HEK293 (cell line): ENCODE measurements at regions not wholly inside any gene's neighbourhood (a gene's known extent, or its start where the extent isn't known, plus 50 kb on each side); places are given as distances from the start of the nearest gene placed in this dataset.

Source experiments
- CTCF ChIA-PET: fragments of 350-600 bp; formaldehyde crosslinking; extraction: SDS; loops from one replicate; lab custom pipeline; 2021; ENCODE audit warnings: antibody characterized with exemption; lab: Yijun Ruan, JAX
- POLR2A ChIA-PET: fragments of 300-600 bp; formaldehyde crosslinking; extraction: SDS; loops from one replicate; lab custom pipeline; 2020; ENCODE audit warnings: antibody characterized with exemption, inconsistent platforms; lab: Yijun Ruan, JAX
- H3K27ac ChIP-seq: fragments of 200-500 bp; sonication (Bioruptor generic); 2 replicates; pipeline ENCODE4 v1.5.1; 2014; ENCODE audit warnings: low read depth, low read length, control low read depth, inconsistent platforms; ENCODE audit errors: extremely low read depth
- H3K36me3 ChIP-seq, 2 experiments: fragments of 200-500 bp in 1 of 2; sonication (Bioruptor generic) in 1 of 2; 1 replicate in 1 of 2; 2 replicates in 1 of 2; pipeline ENCODE4 v1.5.1; 2014 to 2017; ENCODE audit warnings: inconsistent platforms in 2 of 2, low read length in 2 of 2; ENCODE audit not compliant: control insufficient read depth in 2 of 2, insufficient read depth in 1 of 2
- H3K4me1 ChIP-seq: fragments of 200-500 bp; sonication (Bioruptor generic); 2 replicates; pipeline ENCODE4 v1.5.1; 2014; ENCODE audit warnings: mild to moderate bottlenecking, low read length, inconsistent platforms; ENCODE audit not compliant: control insufficient read depth, insufficient read depth
- H3K4me3 ChIP-seq: 2 replicates; pipeline ENCODE4 v1.5.1; 2011; ENCODE audit warnings: low read depth, mild to moderate bottlenecking, control low read depth, low read length, moderate library complexity
- H3K9me3 ChIP-seq: fragments of 200-500 bp; sonication (Bioruptor generic); 2 replicates; pipeline ENCODE4 v1.5.1; 2014; ENCODE audit warnings: low read depth, low read length, inconsistent platforms; ENCODE audit not compliant: control insufficient read depth, insufficient read depth
- MYNN ChIP-seq: fragments of 450-650 bp; formaldehyde crosslinking; IDR thresholded peaks from 2 replicates; pipeline ENCODE4 v1.5.1; 2016; ENCODE audit warnings: missing biosample characterization, missing genetic modification characterization, borderline replicate concordance
- SCRT2 ChIP-seq: fragments of 450-650 bp; formaldehyde crosslinking; IDR thresholded peaks from 2 replicates; pipeline ENCODE4 v1.5.1; 2016; ENCODE audit warnings: missing biosample characterization, missing genetic modification characterization
- SP7 ChIP-seq: fragments of 450-650 bp; formaldehyde crosslinking; IDR thresholded peaks from 2 replicates; pipeline ENCODE4 v1.5.1; 2016; ENCODE audit warnings: missing biosample characterization, missing genetic modification characterization
- ZFP69B ChIP-seq: fragments of 450-650 bp; formaldehyde crosslinking; IDR thresholded peaks from 2 replicates; pipeline ENCODE4 v1.5.1; 2016; ENCODE audit warnings: missing biosample characterization, missing genetic modification characterization
- ZNF155 ChIP-seq: fragments of 450-650 bp; formaldehyde crosslinking; IDR thresholded peaks from 2 replicates; pipeline ENCODE4 v1.5.1; 2016; ENCODE audit warnings: missing biosample characterization, missing genetic modification characterization
- ZNF157 ChIP-seq: fragments of 450-650 bp; formaldehyde crosslinking; IDR thresholded peaks from 2 replicates; pipeline ENCODE4 v1.5.1; 2016; ENCODE audit warnings: missing biosample characterization, missing genetic modification characterization
- ZNF16 ChIP-seq: fragments of 450-650 bp; formaldehyde crosslinking; IDR thresholded peaks from 2 replicates; pipeline ENCODE4 v1.5.1; 2016; ENCODE audit warnings: low read depth, missing biosample characterization, missing genetic modification characterization
- ZNF23 ChIP-seq: fragments of 450-650 bp; formaldehyde crosslinking; IDR thresholded peaks from 2 replicates; pipeline ENCODE4 v1.5.1; 2016; ENCODE audit warnings: missing biosample characterization, missing genetic modification characterization, borderline replicate concordance
- ZNF426 ChIP-seq: fragments of 450-650 bp; formaldehyde crosslinking; IDR thresholded peaks from 2 replicates; pipeline ENCODE4 v1.5.1; 2017; ENCODE audit warnings: missing biosample characterization, missing genetic modification characterization, mild to moderate bottlenecking, inconsistent platforms, moderate library complexity
- ZNF529 ChIP-seq: fragments of 450-650 bp; formaldehyde crosslinking; IDR thresholded peaks from 2 replicates; pipeline ENCODE4 v1.5.1; 2017; ENCODE audit warnings: missing genetic modification characterization, missing biosample characterization; ENCODE audit not compliant: insufficient replicate concordance
- ZNF707 ChIP-seq: fragments of 450-650 bp; formaldehyde crosslinking; IDR thresholded peaks from 2 replicates; pipeline ENCODE4 v1.5.1; 2016; ENCODE audit warnings: missing biosample characterization, missing genetic modification characterization
- ZXDB ChIP-seq: fragments of 450-650 bp; formaldehyde crosslinking; IDR thresholded peaks from 2 replicates; pipeline ENCODE4 v1.5.1; 2016; ENCODE audit warnings: missing biosample characterization, missing genetic modification characterization
- TF ChIP-seq, protein P1 (sequence below): sonication (generic); formaldehyde crosslinking; IDR thresholded peaks from 2 replicates; pipeline ENCODE4 v1.8.1; 2022; ENCODE audit warnings: mild to moderate bottlenecking, moderate library complexity, missing genetic modification reagents
- TF ChIP-seq, protein P2 (sequence below): fragments of 450-650 bp; formaldehyde crosslinking; IDR thresholded peaks from 2 replicates; pipeline ENCODE4 v1.5.1; 2016; ENCODE audit warnings: missing biosample characterization, missing genetic modification characterization, borderline replicate concordance
- TF ChIP-seq, protein P3 (sequence below): fragments of 450-650 bp; formaldehyde crosslinking; IDR thresholded peaks from 2 replicates; pipeline ENCODE4 v1.5.1; 2016; ENCODE audit warnings: missing biosample characterization, missing genetic modification characterization
- TF ChIP-seq, protein P4 (sequence below): fragments of 450-650 bp; formaldehyde crosslinking; IDR thresholded peaks from 2 replicates; pipeline ENCODE4 v1.5.1; 2016; ENCODE audit warnings: missing biosample characterization, missing genetic modification characterization
- TF ChIP-seq, protein P5 (sequence below): fragments of 450-650 bp; formaldehyde crosslinking; IDR thresholded peaks from 2 replicates; pipeline ENCODE4 v1.5.1; 2016; ENCODE audit warnings: missing biosample characterization, missing genetic modification characterization
- TF ChIP-seq, protein P6 (sequence below): fragments of 450-650 bp; formaldehyde crosslinking; IDR thresholded peaks from 2 replicates; pipeline ENCODE4 v1.5.1; 2016; ENCODE audit warnings: missing biosample characterization, missing genetic modification characterization

DNA sequence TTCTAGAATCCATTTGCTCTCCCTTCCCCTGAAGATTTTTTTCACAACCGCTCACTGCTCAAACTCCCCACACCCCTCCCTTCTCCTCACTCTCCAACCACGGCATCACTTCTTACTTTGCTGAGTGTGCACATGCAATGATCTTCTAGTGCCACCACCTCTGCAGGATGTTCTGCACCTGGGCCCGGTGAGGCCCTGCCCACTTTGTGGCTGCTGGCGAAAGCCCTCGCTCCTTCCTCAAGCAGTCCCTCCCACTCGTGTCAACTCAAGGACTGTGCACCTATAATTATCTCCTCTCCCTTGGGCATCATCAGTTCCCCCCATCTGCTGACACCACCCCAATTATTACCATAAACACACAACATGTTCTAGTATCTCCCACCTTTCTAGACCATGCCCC, 91.0 kb upstream of the LANCL2 start:
- ChIA-PET POLR2A (no interaction called here), CTCF (interaction anchor here (1.0 to 2.0 kb wide), 2 partner anchors 141 to 500 kb away, joined by 3 to 8 read pairs; no protein-coding TSS in a partner anchor)
- Histone ChIP-seq H3K4me3 (no peak overlapping the region), H3K36me3 (no peaks in the 10 kb centered on the region), H3K9me3 (no peaks in the 10 kb centered on the region), H3K4me1 (no peaks in the 10 kb centered on the region), H3K27ac (no peak overlapping the region)
- TF ChIP-seq ZNF157 (tag by site-specific recombination) (no peak), ZNF16 (no peak), ZNF426 (tag by site-specific recombination) (no peak), SCRT2 (tag by site-specific recombination) (no peak), ZXDB (tag by site-specific recombination) (no peak)
- TF ChIP-seq, protein P1, sequence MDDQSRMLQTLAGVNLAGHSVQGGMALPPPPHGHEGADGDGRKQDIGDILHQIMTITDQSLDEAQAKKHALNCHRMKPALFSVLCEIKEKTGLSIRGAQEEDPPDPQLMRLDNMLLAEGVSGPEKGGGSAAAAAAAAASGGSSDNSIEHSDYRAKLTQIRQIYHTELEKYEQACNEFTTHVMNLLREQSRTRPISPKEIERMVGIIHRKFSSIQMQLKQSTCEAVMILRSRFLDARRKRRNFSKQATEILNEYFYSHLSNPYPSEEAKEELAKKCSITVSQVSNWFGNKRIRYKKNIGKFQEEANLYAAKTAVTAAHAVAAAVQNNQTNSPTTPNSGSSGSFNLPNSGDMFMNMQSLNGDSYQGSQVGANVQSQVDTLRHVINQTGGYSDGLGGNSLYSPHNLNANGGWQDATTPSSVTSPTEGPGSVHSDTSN (CRISPR knock-in tag) = no peak

DNA sequence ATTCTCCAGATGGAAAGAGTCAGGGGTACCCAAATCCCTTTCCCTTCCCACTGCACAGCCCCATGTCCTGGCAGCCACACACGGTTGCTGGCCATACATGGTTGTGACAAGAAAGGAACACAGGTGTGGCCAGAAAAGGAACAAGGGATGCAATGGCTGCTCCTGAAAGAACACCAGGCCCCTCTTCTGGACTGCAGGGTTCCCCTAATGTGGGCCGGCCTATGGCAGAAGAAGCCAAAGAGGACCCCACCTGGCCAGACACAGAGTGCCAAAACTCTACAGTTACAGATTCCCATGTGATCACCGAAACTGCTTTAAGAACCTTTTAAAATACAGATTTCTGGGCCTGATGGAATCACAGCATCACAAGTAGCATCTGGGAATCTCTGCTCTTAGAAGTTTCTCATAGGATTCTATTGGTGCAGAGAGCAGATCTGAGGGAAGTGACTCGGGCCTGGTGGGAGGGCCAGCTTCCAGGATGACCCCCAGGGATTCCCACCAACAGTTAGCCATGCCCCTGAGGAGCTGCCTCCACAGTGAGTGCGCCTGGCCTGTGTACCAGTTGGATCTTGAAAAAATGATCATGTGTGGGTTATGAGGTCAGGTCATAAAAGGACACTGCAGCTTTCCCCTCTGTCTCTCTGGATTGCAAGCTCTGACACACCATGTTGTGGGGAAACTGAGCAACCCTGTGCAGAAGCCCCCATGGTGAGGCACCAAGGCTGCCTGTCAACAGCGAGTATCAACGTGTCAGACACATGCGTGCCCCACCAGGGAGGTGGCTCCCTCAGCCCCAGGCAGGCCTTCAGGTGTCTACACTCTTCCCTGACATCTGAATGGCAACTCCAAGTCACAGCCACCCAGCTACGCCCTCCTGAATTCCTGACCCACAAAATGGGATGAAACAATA, 89.6 kb upstream of the LANCL2 start:
- Histone ChIP-seq H3K4me3 (no peak overlapping the region), H3K9me3 (no peaks in the 10 kb centered on the region), H3K36me3 (no peaks in the 10 kb centered on the region), H3K27ac (no peak overlapping the region), H3K4me1 (no peaks in the 10 kb centered on the region)
- CTCF ChIA-PET = interaction anchor here (0.7 to 1.8 kb wide), 3 partner anchors 21 to 140 kb away, joined by 3 to 7 read pairs (median 3); no protein-coding TSS in a partner anchor
- POLR2A ChIA-PET = no interaction called here
- TF ChIP-seq, protein P2, sequence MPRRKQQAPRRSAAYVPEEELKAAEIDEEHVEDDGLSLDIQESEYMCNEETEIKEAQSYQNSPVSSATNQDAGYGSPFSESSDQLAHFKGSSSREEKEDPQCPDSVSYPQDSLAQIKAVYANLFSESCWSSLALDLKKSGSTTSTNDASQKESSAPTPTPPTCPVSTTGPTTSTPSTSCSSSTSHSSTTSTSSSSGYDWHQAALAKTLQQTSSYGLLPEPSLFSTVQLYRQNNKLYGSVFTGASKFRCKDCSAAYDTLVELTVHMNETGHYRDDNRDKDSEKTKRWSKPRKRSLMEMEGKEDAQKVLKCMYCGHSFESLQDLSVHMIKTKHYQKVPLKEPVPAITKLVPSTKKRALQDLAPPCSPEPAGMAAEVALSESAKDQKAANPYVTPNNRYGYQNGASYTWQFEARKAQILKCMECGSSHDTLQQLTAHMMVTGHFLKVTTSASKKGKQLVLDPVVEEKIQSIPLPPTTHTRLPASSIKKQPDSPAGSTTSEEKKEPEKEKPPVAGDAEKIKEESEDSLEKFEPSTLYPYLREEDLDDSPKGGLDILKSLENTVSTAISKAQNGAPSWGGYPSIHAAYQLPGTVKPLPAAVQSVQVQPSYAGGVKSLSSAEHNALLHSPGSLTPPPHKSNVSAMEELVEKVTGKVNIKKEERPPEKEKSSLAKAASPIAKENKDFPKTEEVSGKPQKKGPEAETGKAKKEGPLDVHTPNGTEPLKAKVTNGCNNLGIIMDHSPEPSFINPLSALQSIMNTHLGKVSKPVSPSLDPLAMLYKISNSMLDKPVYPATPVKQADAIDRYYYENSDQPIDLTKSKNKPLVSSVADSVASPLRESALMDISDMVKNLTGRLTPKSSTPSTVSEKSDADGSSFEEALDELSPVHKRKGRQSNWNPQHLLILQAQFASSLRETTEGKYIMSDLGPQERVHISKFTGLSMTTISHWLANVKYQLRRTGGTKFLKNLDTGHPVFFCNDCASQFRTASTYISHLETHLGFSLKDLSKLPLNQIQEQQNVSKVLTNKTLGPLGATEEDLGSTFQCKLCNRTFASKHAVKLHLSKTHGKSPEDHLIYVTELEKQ = no peak
- TF ChIP-seq, protein P3, sequence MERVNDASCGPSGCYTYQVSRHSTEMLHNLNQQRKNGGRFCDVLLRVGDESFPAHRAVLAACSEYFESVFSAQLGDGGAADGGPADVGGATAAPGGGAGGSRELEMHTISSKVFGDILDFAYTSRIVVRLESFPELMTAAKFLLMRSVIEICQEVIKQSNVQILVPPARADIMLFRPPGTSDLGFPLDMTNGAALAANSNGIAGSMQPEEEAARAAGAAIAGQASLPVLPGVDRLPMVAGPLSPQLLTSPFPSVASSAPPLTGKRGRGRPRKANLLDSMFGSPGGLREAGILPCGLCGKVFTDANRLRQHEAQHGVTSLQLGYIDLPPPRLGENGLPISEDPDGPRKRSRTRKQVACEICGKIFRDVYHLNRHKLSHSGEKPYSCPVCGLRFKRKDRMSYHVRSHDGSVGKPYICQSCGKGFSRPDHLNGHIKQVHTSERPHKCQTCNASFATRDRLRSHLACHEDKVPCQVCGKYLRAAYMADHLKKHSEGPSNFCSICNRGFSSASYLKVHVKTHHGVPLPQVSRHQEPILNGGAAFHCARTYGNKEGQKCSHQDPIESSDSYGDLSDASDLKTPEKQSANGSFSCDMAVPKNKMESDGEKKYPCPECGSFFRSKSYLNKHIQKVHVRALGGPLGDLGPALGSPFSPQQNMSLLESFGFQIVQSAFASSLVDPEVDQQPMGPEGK (tag by site-specific recombination) = no peak
- TF ChIP-seq ZNF155 (tag by site-specific recombination) = no peak
- no peak for TF ChIP-seq ZNF529 (tag by site-specific recombination)
- TF ChIP-seq, protein P4, sequence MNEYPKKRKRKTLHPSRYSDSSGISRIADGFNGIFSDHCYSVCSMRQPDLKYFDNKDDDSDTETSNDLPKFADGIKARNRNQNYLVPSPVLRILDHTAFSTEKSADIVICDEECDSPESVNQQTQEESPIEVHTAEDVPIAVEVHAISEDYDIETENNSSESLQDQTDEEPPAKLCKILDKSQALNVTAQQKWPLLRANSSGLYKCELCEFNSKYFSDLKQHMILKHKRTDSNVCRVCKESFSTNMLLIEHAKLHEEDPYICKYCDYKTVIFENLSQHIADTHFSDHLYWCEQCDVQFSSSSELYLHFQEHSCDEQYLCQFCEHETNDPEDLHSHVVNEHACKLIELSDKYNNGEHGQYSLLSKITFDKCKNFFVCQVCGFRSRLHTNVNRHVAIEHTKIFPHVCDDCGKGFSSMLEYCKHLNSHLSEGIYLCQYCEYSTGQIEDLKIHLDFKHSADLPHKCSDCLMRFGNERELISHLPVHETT (tag by site-specific recombination) = no peak
- TF ChIP-seq, protein P5, sequence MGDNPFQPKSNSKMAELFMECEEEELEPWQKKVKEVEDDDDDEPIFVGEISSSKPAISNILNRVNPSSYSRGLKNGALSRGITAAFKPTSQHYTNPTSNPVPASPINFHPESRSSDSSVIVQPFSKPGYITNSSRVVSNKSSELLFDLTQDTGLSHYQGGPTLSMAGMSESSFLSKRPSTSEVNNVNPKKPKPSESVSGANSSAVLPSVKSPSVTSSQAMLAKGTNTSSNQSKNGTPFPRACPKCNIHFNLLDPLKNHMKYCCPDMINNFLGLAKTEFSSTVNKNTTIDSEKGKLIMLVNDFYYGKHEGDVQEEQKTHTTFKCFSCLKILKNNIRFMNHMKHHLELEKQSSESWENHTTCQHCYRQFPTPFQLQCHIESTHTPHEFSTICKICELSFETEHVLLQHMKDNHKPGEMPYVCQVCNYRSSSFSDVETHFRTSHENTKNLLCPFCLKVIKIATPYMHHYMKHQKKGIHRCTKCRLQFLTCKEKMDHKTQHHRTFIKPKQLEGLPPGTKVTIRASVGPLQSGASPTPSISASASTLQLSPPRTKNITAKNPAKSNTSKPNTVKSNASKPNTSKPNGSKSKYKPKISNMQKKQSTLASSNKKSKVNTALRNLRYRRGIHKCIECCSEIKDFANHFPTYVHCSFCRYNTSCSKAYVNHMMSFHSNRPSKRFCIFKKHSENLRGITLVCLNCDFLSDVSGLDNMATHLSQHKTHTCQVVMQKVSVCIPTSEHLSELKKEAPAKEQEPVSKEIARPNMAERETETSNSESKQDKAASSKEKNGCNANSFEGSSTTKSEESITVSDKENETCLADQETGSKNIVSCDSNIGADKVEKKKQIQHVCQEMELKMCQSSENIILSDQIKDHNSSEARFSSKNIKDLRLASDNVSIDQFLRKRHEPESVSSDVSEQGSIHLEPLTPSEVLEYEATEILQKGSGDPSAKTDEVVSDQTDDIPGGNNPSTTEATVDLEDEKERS = no peak
- TF ChIP-seq ZFP69B (tag by site-specific recombination) = no peak
- TF ChIP-seq, protein P6, sequence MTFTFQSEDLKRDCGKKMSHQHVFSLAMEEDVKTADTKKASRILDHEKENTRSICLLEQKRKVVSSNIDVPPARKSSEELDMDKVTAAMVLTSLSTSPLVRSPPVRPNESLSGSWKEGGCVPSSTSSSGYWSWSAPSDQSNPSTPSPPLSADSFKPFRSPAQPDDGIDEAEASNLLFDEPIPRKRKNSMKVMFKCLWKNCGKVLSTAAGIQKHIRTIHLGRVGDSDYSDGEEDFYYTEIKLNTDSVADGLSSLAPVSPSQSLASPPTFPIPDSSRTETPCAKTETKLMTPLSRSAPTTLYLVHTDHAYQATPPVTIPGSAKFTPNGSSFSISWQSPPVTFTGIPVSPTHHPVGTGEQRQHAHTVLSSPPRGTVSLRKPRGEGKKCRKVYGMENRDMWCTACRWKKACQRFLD (tag by site-specific recombination) = no peak
- TF ChIP-seq ZNF23 = no peak
- no peak for TF ChIP-seq MYNN (tag by site-specific recombination)
- no peak for TF ChIP-seq SP7 (tag by site-specific recombination)
- no peak for TF ChIP-seq ZNF707 (tag by site-specific recombination)
